HG03060 (cell line): ENCODE measurements at regions not wholly inside any gene's neighbourhood (a gene's known extent, or its start where the extent isn't known, plus 50 kb on each side); places are given as distances from the start of the nearest gene placed in this dataset.
A peak's percentile ranks its signal among the peaks of the same experiment; 100 is the strongest.

Source experiments
- ATAC-seq: cut with Tn5 transposase; IDR thresholded peaks from one replicate; pipeline ENCODE4 v1.9.1; 2021; ENCODE audit warnings: low read depth, moderate number of reproducible peaks; ENCODE audit not compliant: unreplicated experiment

- no peak for ATAC-seq
These were observed 91.5 kb upstream of the PROK2 start for GRCh38 chr3:71876135-71877105.

DNA sequence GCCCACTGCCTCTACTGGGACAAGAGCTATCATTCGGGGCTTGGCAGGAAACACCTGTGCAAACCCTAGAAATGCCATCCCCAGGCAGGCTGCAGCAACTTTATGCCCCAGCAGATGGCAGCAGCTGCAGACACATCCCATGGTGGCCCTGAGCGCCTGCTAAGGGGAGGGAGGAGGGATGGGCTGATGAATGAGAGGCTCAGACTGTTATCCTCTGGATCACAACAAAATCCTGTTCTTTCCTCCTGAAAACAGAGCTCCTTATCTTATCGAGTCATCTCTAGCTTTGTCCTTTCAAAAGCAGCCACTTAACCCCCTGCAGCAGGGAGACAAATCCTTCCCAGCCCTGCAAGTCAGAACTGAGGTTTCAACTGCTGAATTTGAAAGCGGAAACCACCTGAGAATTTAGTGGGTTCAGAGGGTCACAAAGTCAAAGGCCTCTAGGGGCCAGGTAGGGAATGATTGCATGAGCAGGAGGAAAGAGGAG, 90.6 kb upstream of the PROK2 start:
- ATAC-seq = peak; percentile 70

- ATAC-seq = no peak
These were observed 89.7 kb upstream of the PROK2 start for GRCh38 chr3:71874618-71875017.

DNA sequence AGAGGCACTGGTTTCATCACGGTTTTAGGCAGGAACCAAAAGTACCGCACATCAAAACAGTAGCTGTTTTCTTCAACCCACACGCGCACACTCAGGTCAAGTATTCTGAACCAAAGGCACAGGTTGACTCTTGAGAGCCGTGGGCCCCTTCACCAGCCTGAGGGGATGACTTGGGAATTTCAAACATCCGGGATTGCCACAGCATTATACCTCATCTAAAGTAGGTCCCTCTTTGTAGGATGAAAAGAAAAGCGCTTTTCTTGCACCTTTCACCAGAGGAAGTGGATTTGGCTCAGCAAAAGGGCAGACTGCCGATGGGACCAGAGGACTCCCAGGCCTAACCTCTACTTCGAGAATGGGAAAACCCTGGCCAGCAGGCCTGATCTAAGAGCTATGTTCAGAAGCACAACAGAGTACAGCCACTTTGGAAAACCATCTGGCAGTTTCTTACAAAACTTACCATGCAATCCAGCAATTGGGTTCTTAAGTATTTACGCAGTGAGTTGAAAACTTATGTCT, 88.2 kb upstream of the PROK2 start:
- no peak for ATAC-seq

- ATAC-seq = no peak
These were observed 87.3 kb upstream of the PROK2 start for GRCh38 chr3:71872256-71872655.

DNA sequence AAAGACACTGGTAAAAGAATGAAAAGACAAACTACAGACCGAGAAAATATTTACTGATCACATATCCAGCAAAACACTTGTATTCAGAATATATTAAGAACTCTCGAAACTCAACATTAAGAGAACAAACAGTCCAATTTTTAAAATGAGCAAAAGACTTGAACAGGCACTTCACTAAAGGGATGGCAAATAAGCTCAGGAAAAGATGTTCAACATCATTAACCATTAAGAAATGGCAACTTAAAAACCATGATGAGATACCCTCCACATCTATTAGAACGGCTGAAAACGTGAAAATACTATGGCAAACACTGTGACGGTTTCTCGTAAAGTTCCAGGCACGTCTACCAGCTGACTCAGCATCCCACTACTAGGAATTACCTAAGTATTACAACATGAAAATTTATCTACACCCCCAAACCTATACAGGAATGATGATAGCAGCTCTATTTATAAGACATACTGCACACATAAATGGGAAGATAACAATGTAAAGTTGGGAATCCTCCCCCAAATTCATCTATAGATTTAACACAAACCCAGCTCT, 86.1 kb upstream of the PROK2 start:
- ATAC-seq = no peak

DNA sequence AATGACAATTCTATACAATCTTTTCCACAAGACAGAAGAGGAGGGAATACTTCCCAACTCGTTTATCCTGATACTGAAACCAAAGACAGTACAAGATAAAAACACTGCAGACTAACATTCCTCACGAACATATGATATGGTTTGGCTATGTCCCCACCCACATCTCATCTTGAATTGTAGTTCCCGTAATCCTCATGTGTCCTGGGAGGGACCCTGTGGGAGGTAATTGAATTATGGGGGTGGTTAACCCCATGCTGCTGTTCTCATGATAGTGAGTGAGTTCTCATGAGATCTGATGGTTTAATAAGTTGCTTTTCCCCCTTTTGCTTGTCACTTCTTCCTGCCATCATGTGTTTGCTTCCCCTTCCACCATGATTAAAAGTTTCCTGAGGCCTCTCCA, 83.9 kb upstream of the PROK2 start:
- ATAC-seq = no peak

GRCh38 chr3:71865727-71866126, 80.8 kb upstream of the PROK2 start:
- no peak for ATAC-seq

- ATAC-seq = no peak
These were observed 78.7 kb upstream of the PROK2 start for GRCh38 chr3:71863563-71864190.

GRCh38 chr3:71862371-71863140, 77.6 kb upstream of the PROK2 start:
- no peak for ATAC-seq

- ATAC-seq = peak; percentile 52
These were observed 74.2 kb upstream of the PROK2 start for GRCh38 chr3:71859123-71859519.

GRCh38 chr3:71858503-71859122, 73.7 kb upstream of the PROK2 start:
- ATAC-seq = no peak

DNA sequence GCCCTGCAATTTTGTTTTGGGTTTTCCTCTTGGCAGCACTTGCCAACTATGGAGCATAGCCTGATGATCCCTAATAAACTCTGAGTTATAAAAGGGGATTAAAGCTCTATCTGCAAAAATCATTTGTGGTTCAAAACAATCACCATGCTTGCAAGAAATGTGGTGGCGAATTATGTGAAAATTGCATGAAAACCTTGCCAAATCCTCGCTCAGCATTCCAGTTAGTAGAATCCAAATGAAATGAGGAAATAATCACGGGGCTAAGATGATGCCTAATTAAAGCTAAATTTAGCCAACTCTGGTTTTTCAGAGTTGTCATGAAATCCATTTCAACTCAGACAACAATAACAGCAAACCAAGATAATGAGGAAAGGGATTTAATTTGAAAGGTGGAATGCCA, 73.0 kb upstream of the PROK2 start:
- ATAC-seq = no peak

DNA sequence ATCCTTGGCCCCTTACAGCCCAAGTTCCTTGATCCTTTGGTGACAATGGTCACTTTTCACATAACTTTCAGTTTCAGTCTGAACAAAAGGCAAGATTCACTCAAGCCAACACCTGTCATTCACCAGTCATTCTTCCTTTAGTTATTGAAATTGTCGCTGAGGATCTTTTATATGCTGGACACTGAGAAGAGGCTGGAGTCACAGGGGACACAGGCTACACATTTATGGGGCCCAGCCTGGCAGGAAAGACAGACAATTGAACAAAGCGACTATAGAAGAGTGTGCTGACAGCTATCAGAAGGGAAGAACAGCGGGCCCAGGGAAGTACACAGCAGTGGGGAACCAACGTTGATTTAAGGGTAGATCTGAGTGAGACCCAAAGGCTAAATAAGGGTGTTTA, 69.8 kb upstream of the PROK2 start:
- ATAC-seq = no peak

DNA sequence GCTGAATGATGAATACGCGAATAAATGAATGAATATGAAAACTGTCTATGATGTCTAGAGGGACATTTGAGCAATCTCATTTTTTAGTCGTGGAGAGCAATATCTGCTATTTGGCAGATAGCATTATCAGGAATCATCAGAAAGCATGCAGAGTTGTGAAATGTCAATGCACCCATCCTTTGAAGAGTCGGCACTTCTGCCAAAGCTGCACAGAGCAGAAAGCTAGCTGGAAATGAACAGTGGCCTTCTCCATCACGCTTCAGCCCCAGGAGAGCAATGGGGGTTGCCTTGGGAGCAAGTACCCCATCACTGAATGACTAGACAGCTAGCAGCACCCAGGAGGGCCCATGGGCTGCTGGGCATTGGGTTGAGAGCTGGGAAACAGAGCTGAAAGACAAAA, 69.1 kb upstream of the PROK2 start:
- ATAC-seq = no peak

- ATAC-seq = no peak
These were observed 66.9 kb upstream of the PROK2 start for GRCh38 chr3:71851878-71852277.

DNA sequence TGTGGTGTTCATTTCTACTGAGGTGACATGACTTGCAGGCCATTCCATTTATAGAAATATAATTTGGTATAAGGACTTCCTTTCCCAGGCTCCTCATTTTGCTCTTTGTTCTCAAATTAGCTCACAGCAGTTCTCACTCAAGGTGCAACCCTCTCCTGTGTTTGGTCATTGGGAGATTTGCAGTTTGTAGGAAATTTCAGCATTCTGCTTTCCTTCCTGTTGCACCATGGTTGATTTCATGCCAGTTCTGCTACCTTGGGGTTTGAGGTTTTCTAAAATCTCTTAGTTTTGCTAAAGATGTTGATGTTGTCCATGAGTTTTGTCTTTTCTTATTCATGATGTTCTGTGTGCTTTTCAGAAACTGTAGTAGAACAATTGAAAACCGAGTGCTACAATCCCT, 65.7 kb upstream of the PROK2 start:
- ATAC-seq = no peak

- no peak for ATAC-seq
These were observed 64.7 kb upstream of the PROK2 start for GRCh38 chr3:71849681-71850080.

GRCh38 chr3:71847794-71848193, 62.8 kb upstream of the PROK2 start:
- ATAC-seq = no peak

DNA sequence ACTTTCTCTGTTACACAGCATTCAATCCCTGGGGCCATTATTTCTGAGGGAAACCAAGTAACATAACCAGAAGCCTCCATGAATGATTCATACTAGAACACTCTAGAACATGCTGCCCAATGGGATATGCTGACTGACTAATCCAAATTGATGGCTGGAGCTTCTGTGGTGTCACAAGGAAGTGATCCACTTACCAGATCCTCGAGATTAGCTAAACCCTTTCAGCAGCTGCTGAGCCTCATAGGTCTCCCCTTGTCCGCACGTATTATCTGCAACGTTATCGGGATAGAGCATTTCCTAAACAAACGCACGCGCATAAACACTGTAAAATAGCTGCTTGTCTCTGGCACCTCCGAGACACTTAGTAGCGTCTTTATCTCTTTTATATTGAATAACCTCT, 61.2 kb upstream of the PROK2 start:
- ATAC-seq = no peak
